HepG2 (cell line): ENCODE measurements at regions not wholly inside any gene's neighbourhood (a gene's known extent, or its start where the extent isn't known, plus 50 kb on each side); places are given as distances from the start of the nearest gene placed in this dataset.

ENCODE experiments used
- ATF1 ChIP-seq: IDR thresholded peaks from 2 replicates; pipeline ENCODE4 v1.6.1; 2016; ENCODE audit warnings: mild to moderate bottlenecking, control low read depth
- ATF6 ChIP-seq: sonication (generic); formaldehyde crosslinking; conservative IDR thresholded peaks from 2 replicates; pipeline ENCODE4 v1.4.0; 2020; ENCODE audit warnings: missing genetic modification reagents
- CREB3 ChIP-seq: sonication (generic); formaldehyde crosslinking; IDR thresholded peaks from 2 replicates; pipeline ENCODE4 v1.5.0; 2020; ENCODE audit warnings: missing genetic modification reagents
- CTCF ChIP-seq: sonication (generic); formaldehyde crosslinking; IDR thresholded peaks from 2 replicates; pipeline ENCODE4 v1.5.0; 2020; ENCODE audit warnings: mild to moderate bottlenecking, missing genetic modification reagents, moderate library complexity
- POLR2A ChIP-seq, 2 experiments: IDR thresholded peaks; 2 replicates each; pipeline ENCODE4 v1.6.1; 2011; ENCODE audit warnings: low read depth in 2 of 2, low read length in 2 of 2, mild to moderate bottlenecking in 1 of 2, moderate library complexity in 1 of 2; ENCODE audit not compliant: insufficient read depth in 1 of 2
- ZHX2 ChIP-seq, 2 experiments: sonication (generic) in 1 of 2; formaldehyde crosslinking in 1 of 2; IDR thresholded peaks; 2 replicates each; pipeline versions ENCODE4 v1.6.1 to v1.9.0; 2014 to 2022; ENCODE audit warnings: antibody characterized with exemption in 1 of 2, borderline replicate concordance in 1 of 2, inconsistent platforms in 1 of 2, low read depth in 1 of 2, missing genetic modification reagents in 1 of 2
- ZNF589 ChIP-seq: sonication (generic); formaldehyde crosslinking; conservative IDR thresholded peaks from 2 replicates; pipeline ENCODE4 v1.8.0; 2022; ENCODE audit warnings: mild to moderate bottlenecking, moderate library complexity, missing genetic modification reagents

GRCh38 chr13:90403330-90404082, 944.0 kb upstream of the MIR17HG start:
- no peak for TF ChIP-seq ATF6 (CRISPR knock-in tag)
- TF ChIP-seq ZHX2 (IDR thresholded peaks at IDR 0.05; ENCODE audit: low read depth): no peak
- no peak for TF ChIP-seq ZHX2 (CRISPR knock-in tag; IDR thresholded peaks at IDR 0.05; ENCODE audit: borderline replicate concordance)
- TF ChIP-seq POLR2A (IDR thresholded peaks at IDR 0.05; ENCODE audit: insufficient read depth in 1 of 2, low read depth in 2 of 2, low read length in 2 of 2): no peak
- no peak for TF ChIP-seq ZNF589
- TF ChIP-seq ATF1 (CRISPR knock-in tag): no peak
- TF ChIP-seq CTCF (CRISPR knock-in tag): no peak
- TF ChIP-seq CREB3 (CRISPR knock-in tag): no peak
